ENCODE measurements at regions not wholly inside any gene's neighbourhood (a gene's known extent, or its start where the extent isn't known, plus 50 kb on each side); places are given as distances from the start of the nearest gene placed in this dataset.

- TF ChIP-seq, protein P1, sequence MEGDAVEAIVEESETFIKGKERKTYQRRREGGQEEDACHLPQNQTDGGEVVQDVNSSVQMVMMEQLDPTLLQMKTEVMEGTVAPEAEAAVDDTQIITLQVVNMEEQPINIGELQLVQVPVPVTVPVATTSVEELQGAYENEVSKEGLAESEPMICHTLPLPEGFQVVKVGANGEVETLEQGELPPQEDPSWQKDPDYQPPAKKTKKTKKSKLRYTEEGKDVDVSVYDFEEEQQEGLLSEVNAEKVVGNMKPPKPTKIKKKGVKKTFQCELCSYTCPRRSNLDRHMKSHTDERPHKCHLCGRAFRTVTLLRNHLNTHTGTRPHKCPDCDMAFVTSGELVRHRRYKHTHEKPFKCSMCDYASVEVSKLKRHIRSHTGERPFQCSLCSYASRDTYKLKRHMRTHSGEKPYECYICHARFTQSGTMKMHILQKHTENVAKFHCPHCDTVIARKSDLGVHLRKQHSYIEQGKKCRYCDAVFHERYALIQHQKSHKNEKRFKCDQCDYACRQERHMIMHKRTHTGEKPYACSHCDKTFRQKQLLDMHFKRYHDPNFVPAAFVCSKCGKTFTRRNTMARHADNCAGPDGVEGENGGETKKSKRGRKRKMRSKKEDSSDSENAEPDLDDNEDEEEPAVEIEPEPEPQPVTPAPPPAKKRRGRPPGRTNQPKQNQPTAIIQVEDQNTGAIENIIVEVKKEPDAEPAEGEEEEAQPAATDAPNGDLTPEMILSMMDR (IDR thresholded peaks at IDR 0.05) = no peak
- TF ChIP-seq POLR2A (IDR thresholded peaks at IDR 0.05) = no peak
Observed at GRCh38 chr7:26013551-26014083, 138.4 kb upstream of the NFE2L3 start.

Data from adrenal gland (tissue), 5 donors.